ENCODE measurements at regions not wholly inside any gene's neighbourhood (a gene's known extent, or its start where the extent isn't known, plus 50 kb on each side); places are given as distances from the start of the nearest gene placed in this dataset.

GRCh38 chr3:5813521-5813920 is 626.0 kb downstream of the EDEM1 start:
- H3K9me3 Mint-ChIP-seq: peaks cover 0 to 4% (median 2%) of the 10 kb centered on the region in 8 donors
- no peaks in the 10 kb centered on the region for H3K4me1 Mint-ChIP-seq
- no peak for DNase-seq
- Histone ChIP-seq H3K36me3 (ENCODE audit: insufficient read depth, low read length) (no peaks in the 10 kb centered on the region), H3K27me3 (ENCODE audit: insufficient read depth, low read length) (no peaks in the 10 kb centered on the region), H3K27ac (ENCODE audit: low read depth, low read length) (no peak overlapping the region), H3K4me3 (ENCODE audit: low read length in 2 of 2) (no peak overlapping the region), H3K9me3 (ENCODE audit: control insufficient read depth in 1 of 2, low read length in 2 of 2) (no peaks in the 10 kb centered on the region), H3K4me1 (ENCODE audit: insufficient read depth, low read length) (no peaks in the 10 kb centered on the region)
- intact Hi-C loops (cut with micrococcal nuclease): no loop called here
- H3K36me3 Mint-ChIP-seq: no peaks in the 10 kb centered on the region
- H3K27me3 Mint-ChIP-seq: no peaks in the 10 kb centered on the region
- no peak overlapping the region for H3K4me3 Mint-ChIP-seq
- H3K27ac Mint-ChIP-seq: no peak overlapping the region
- POLR2A ChIA-PET (ENCODE audit: partially characterized antibody): no interaction called here
- CTCF ChIA-PET (ENCODE audit: partially characterized antibody): no interaction called here

- peaks cover 0 to 6% (median 4%) of the 10 kb centered on the region in 8 donors for H3K9me3 Mint-ChIP-seq
- intact Hi-C loops (cut with micrococcal nuclease): no loop called here
- no peak overlapping the region for H3K4me3 Mint-ChIP-seq
- H3K27ac ChIP-seq (ENCODE audit: low read depth, low read length): no peak overlapping the region
- no peaks in the 10 kb centered on the region for H3K27me3 ChIP-seq (ENCODE audit: insufficient read depth, low read length)
- H3K4me1 ChIP-seq (ENCODE audit: insufficient read depth, low read length): no peaks in the 10 kb centered on the region
- DNase-seq: no peak
- CTCF ChIA-PET (ENCODE audit: partially characterized antibody): no interaction called here
- H3K36me3 ChIP-seq (ENCODE audit: insufficient read depth, low read length): no peaks in the 10 kb centered on the region
- no peak overlapping the region for H3K27ac Mint-ChIP-seq
- no peaks in the 10 kb centered on the region for H3K27me3 Mint-ChIP-seq
- H3K4me1 Mint-ChIP-seq: no peaks in the 10 kb centered on the region
- no peaks in the 10 kb centered on the region for H3K36me3 Mint-ChIP-seq
- H3K4me3 ChIP-seq (ENCODE audit: low read length in 2 of 2): no peak overlapping the region
- POLR2A ChIA-PET (ENCODE audit: partially characterized antibody): no interaction called here
- no peaks in the 10 kb centered on the region for H3K9me3 ChIP-seq (ENCODE audit: control insufficient read depth in 1 of 2, low read length in 2 of 2)
Measured at GRCh38 chr3:5822843-5823242, 635.3 kb downstream of the EDEM1 start.

- Histone ChIP-seq H3K27me3 (ENCODE audit: insufficient read depth, low read length) (no peaks in the 10 kb centered on the region), H3K9me3 (ENCODE audit: control insufficient read depth in 1 of 2, low read length in 2 of 2) (no peaks in the 10 kb centered on the region), H3K27ac (ENCODE audit: low read depth, low read length) (no peak overlapping the region), H3K4me1 (ENCODE audit: insufficient read depth, low read length) (no peaks in the 10 kb centered on the region), H3K4me3 (ENCODE audit: low read length in 2 of 2) (no peak overlapping the region), H3K36me3 (ENCODE audit: insufficient read depth, low read length) (no peaks in the 10 kb centered on the region)
- Mint-ChIP-seq H3K36me3 (no peaks in the 10 kb centered on the region), H3K4me1 (no peaks in the 10 kb centered on the region), H3K27me3 (no peaks in the 10 kb centered on the region), H3K27ac (no peak overlapping the region), H3K9me3 (peaks cover 0 to 9% (median 5%) of the 10 kb centered on the region in 8 donors), H3K4me3 (no peak overlapping the region)
- intact Hi-C loops (cut with micrococcal nuclease): no loop called here
- CTCF ChIA-PET (ENCODE audit: partially characterized antibody): no interaction called here
- no peak for DNase-seq
- POLR2A ChIA-PET (ENCODE audit: partially characterized antibody): no interaction called here
Measured at GRCh38 chr3:5826467-5826866, 639.0 kb downstream of the EDEM1 start.

- Histone ChIP-seq H3K27me3 (ENCODE audit: insufficient read depth, low read length) (no peaks in the 10 kb centered on the region), H3K36me3 (ENCODE audit: insufficient read depth, low read length) (no peaks in the 10 kb centered on the region), H3K27ac (ENCODE audit: low read depth, low read length) (no peak overlapping the region), H3K4me3 (ENCODE audit: low read length in 2 of 2) (no peak overlapping the region), H3K4me1 (ENCODE audit: insufficient read depth, low read length) (no peaks in the 10 kb centered on the region), H3K9me3 (ENCODE audit: control insufficient read depth in 1 of 2, low read length in 2 of 2) (no peaks in the 10 kb centered on the region)
- Mint-ChIP-seq H3K9me3 (peaks cover 0 to 13% (median 4%) of the 10 kb centered on the region in 8 donors), H3K27ac (no peak overlapping the region), H3K27me3 (no peaks in the 10 kb centered on the region), H3K36me3 (no peaks in the 10 kb centered on the region), H3K4me1 (no peaks in the 10 kb centered on the region), H3K4me3 (no peak overlapping the region)
- intact Hi-C loops (cut with micrococcal nuclease): no loop called here
- POLR2A ChIA-PET (ENCODE audit: partially characterized antibody): no interaction called here
- no peak for DNase-seq
- CTCF ChIA-PET (ENCODE audit: partially characterized antibody): no interaction called here
Measured at GRCh38 chr3:5828251-5828650, 640.7 kb downstream of the EDEM1 start.

GRCh38 chr3:5840056-5840455 is 652.5 kb downstream of the EDEM1 start:
- Histone ChIP-seq H3K27me3 (ENCODE audit: insufficient read depth, low read length) (no peaks in the 10 kb centered on the region), H3K4me1 (ENCODE audit: insufficient read depth, low read length) (no peaks in the 10 kb centered on the region), H3K9me3 (ENCODE audit: control insufficient read depth in 1 of 2, low read length in 2 of 2) (no peaks in the 10 kb centered on the region), H3K36me3 (ENCODE audit: insufficient read depth, low read length) (no peaks in the 10 kb centered on the region), H3K27ac (ENCODE audit: low read depth, low read length) (no peak overlapping the region), H3K4me3 (ENCODE audit: low read length in 2 of 2) (no peak overlapping the region)
- no peak overlapping the region for H3K4me3 Mint-ChIP-seq
- ChIA-PET POLR2A (ENCODE audit: partially characterized antibody) (no interaction called here), CTCF (ENCODE audit: partially characterized antibody) (no interaction called here)
- no peak overlapping the region for H3K27ac Mint-ChIP-seq
- H3K27me3 Mint-ChIP-seq: no peaks in the 10 kb centered on the region
- DNase-seq: no peak
- H3K4me1 Mint-ChIP-seq: no peaks in the 10 kb centered on the region
- intact Hi-C loops (cut with micrococcal nuclease): no loop called here
- no peaks in the 10 kb centered on the region for H3K36me3 Mint-ChIP-seq
- H3K9me3 Mint-ChIP-seq: peaks cover 0 to 4% (median 0%) of the 10 kb centered on the region in 8 donors

- Histone ChIP-seq H3K36me3 (ENCODE audit: insufficient read depth, low read length) (no peaks in the 10 kb centered on the region), H3K27ac (ENCODE audit: low read depth, low read length) (no peak overlapping the region), H3K4me3 (ENCODE audit: low read length in 2 of 2) (no peak overlapping the region), H3K9me3 (ENCODE audit: control insufficient read depth in 1 of 2, low read length in 2 of 2) (no peaks in the 10 kb centered on the region), H3K4me1 (ENCODE audit: insufficient read depth, low read length) (no peaks in the 10 kb centered on the region), H3K27me3 (ENCODE audit: insufficient read depth, low read length) (no peaks in the 10 kb centered on the region)
- CTCF ChIA-PET (ENCODE audit: partially characterized antibody): no interaction called here
- Mint-ChIP-seq H3K27me3 (no peaks in the 10 kb centered on the region), H3K4me3 (no peak overlapping the region), H3K36me3 (no peaks in the 10 kb centered on the region), H3K4me1 (no peaks in the 10 kb centered on the region), H3K27ac (no peak overlapping the region), H3K9me3 (peaks cover 0 to 2% (median 0%) of the 10 kb centered on the region in 8 donors)
- DNase-seq: no peak
- POLR2A ChIA-PET (ENCODE audit: partially characterized antibody): no interaction called here
- intact Hi-C loops (cut with micrococcal nuclease): no loop called here
Measured at GRCh38 chr3:5841599-5841998, 654.1 kb downstream of the EDEM1 start.

- H3K9me3 ChIP-seq (ENCODE audit: control insufficient read depth in 1 of 2, low read length in 2 of 2): no peaks in the 10 kb centered on the region
- Mint-ChIP-seq H3K9me3 (peaks cover 0 to 5% (median 0%) of the 10 kb centered on the region in 8 donors), H3K4me1 (peaks cover 0 to 1% (median 0%) of the 10 kb centered on the region in 4 donors), H3K27ac (no peak overlapping the region), H3K27me3 (no peaks in the 10 kb centered on the region), H3K4me3 (no peak overlapping the region), H3K36me3 (no peaks in the 10 kb centered on the region)
- H3K4me3 ChIP-seq (ENCODE audit: low read length in 2 of 2): no peak overlapping the region
- intact Hi-C loops (cut with micrococcal nuclease): no loop called here
- no peaks in the 10 kb centered on the region for H3K27me3 ChIP-seq (ENCODE audit: insufficient read depth, low read length)
- no peak overlapping the region for H3K27ac ChIP-seq (ENCODE audit: low read depth, low read length)
- no peaks in the 10 kb centered on the region for H3K4me1 ChIP-seq (ENCODE audit: insufficient read depth, low read length)
- POLR2A ChIA-PET (ENCODE audit: partially characterized antibody): interaction anchor here (0.6 kb wide), 1 partner anchor 468 kb away, joined by 3 read pairs; no protein-coding TSS in a partner anchor
- no peak for DNase-seq
- CTCF ChIA-PET (ENCODE audit: partially characterized antibody): no interaction called here
- no peaks in the 10 kb centered on the region for H3K36me3 ChIP-seq (ENCODE audit: insufficient read depth, low read length)
Measured at GRCh38 chr3:5846261-5846660, 658.8 kb downstream of the EDEM1 start.

- no peaks in the 10 kb centered on the region for H3K4me1 Mint-ChIP-seq
- no peaks in the 10 kb centered on the region for H3K9me3 ChIP-seq (ENCODE audit: control insufficient read depth in 1 of 2, low read length in 2 of 2)
- ChIA-PET CTCF (ENCODE audit: partially characterized antibody) (no interaction called here), POLR2A (ENCODE audit: partially characterized antibody) (no interaction called here)
- no peak overlapping the region for H3K27ac ChIP-seq (ENCODE audit: low read depth, low read length)
- H3K27ac Mint-ChIP-seq: no peak overlapping the region
- no peaks in the 10 kb centered on the region for H3K27me3 Mint-ChIP-seq
- H3K4me3 ChIP-seq (ENCODE audit: low read length in 2 of 2): no peak overlapping the region
- DNase-seq: no peak
- H3K36me3 ChIP-seq (ENCODE audit: insufficient read depth, low read length): no peaks in the 10 kb centered on the region
- peaks cover 0 to 2% (median 0%) of the 10 kb centered on the region in 8 donors for H3K9me3 Mint-ChIP-seq
- H3K4me3 Mint-ChIP-seq: no peak overlapping the region
- intact Hi-C loops (cut with micrococcal nuclease): no loop called here
- no peaks in the 10 kb centered on the region for H3K36me3 Mint-ChIP-seq
- H3K27me3 ChIP-seq (ENCODE audit: insufficient read depth, low read length): no peaks in the 10 kb centered on the region
- H3K4me1 ChIP-seq (ENCODE audit: insufficient read depth, low read length): no peaks in the 10 kb centered on the region
Measured at GRCh38 chr3:5861151-5861550, 673.6 kb downstream of the EDEM1 start.

All from CD4-positive, alpha-beta memory T cell (primary cell).